HUES64 (cell line): ENCODE measurements at regions not wholly inside any gene's neighbourhood (a gene's known extent, or its start where the extent isn't known, plus 50 kb on each side); places are given as distances from the start of the nearest gene placed in this dataset.

Experiments
- H3K27ac ChIP-seq: 2 replicates; pipeline ENCODE4 v1.7.0; 2013; ENCODE audit warnings: low read depth, low read length, inconsistent platforms
- H3K27me3 ChIP-seq: 2 replicates; pipeline ENCODE4 v1.6.1; 2013; ENCODE audit warnings: mild to moderate bottlenecking, low read length; ENCODE audit not compliant: insufficient read depth
- H3K36me3 ChIP-seq: 2 replicates; pipeline ENCODE4 v1.6.1; 2013; ENCODE audit warnings: mild to moderate bottlenecking, low read length; ENCODE audit not compliant: insufficient read depth
- H3K4me1 ChIP-seq: 2 replicates; pipeline ENCODE4 v1.6.1; 2013; ENCODE audit warnings: mild to moderate bottlenecking, low read length, moderate library complexity; ENCODE audit not compliant: insufficient read depth
- H3K4me3 ChIP-seq: 2 replicates; pipeline ENCODE4 v1.5.1; 2013; ENCODE audit warnings: mild to moderate bottlenecking, low read length, moderate library complexity
- H3K9ac ChIP-seq: 2 replicates; pipeline ENCODE4 v1.6.1; 2013; ENCODE audit warnings: mild to moderate bottlenecking, low read depth, low read length
- H3K9me3 ChIP-seq: 2 replicates; pipeline ENCODE4 v1.6.1; 2013; ENCODE audit warnings: low read depth, low read length; ENCODE audit not compliant: insufficient read depth
- WGBS: fragments of 150-250, 120-280 bp; methylation state at CpG from one replicate; pipeline ENCODE4 v1.1.7; 2013; ENCODE audit warnings: missing lambda C conversion rate; 5-methylcytosine and 5-hydroxymethylcytosine counted together

- Histone ChIP-seq H3K27ac (no peak overlapping the region), H3K4me1 (no peaks in the 10 kb centered on the region), H3K9me3 (0 out of 2 replicates have a peak, but pooled peaks cover 4% of the 10 kb centered on the region), H3K36me3 (no peaks in the 10 kb centered on the region), H3K9ac (no peak overlapping the region), H3K4me3 (no peak overlapping the region), H3K27me3 (no peaks in the 10 kb centered on the region)
- 93% methylated on average over 3 of the region's 4 CpGs for WGBS
These were observed 669.2 kb upstream of the AADAT start for GRCh38 chr4:170758988-170759387.

DNA sequence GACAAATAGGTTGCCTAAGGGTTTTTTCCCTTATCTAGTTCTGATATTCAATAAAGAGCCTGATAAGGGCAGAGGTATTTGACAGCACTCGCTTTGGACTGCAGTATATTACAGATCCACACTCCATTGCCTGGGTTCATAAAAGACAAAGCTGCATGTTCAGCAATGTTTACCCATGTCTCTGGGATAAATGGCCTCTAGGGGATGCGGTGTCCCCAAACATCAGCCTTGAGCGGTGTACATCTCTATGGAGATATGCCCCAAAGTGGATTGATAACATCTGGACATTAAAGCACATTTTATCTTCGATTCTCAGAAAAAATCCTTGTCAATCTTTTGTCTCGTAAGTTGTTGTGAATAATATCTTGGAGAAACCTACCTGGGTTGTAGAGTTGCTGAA lies 660.8 kb upstream of the AADAT start:
- no peaks in the 10 kb centered on the region for H3K4me1 ChIP-seq
- H3K27ac ChIP-seq, result no peak overlapping the region
- H3K9ac ChIP-seq, result no peak overlapping the region
- H3K36me3 ChIP-seq, result no peaks in the 10 kb centered on the region
- H3K27me3 ChIP-seq, result no peaks in the 10 kb centered on the region
- H3K4me3 ChIP-seq, result no peak overlapping the region
- WGBS, result 93% methylated on average over 5 of the region's 5 CpGs
- 0 out of 2 replicates have a peak, but pooled peaks cover 7% of the 10 kb centered on the region for H3K9me3 ChIP-seq

DNA sequence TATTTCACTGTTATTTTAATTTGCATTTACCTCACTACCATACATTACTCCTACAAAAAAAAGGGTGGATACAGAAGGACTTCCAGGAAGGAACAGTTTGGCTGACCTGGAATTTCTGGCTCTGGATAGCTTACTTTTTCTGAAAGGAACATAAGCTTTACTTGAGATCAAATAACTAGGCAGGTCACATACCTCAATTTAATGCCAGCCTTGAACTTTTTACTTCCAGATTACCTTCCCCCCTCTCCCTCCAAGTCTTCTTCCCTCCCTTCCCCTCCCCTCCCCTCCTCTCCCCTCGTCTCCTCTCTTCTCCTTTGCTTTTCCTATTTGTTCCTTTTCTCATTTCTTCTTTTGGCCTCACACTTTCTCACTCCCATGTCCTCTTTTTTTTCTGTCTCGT lies 659.2 kb upstream of the AADAT start:
- H3K36me3 ChIP-seq, result no peaks in the 10 kb centered on the region
- H3K9ac ChIP-seq, result no peak overlapping the region
- no peak overlapping the region for H3K27ac ChIP-seq
- no peak overlapping the region for H3K4me3 ChIP-seq
- 0 out of 2 replicates have a peak, but pooled peaks cover 3% of the 10 kb centered on the region for H3K9me3 ChIP-seq
- no peaks in the 10 kb centered on the region for H3K27me3 ChIP-seq
- 85% methylated on average over 2 of the region's 2 CpGs for WGBS
- H3K4me1 ChIP-seq, result no peaks in the 10 kb centered on the region

GRCh38 chr4:170743633-170744032 lies 653.9 kb upstream of the AADAT start:
- H3K27me3 ChIP-seq, result no peaks in the 10 kb centered on the region
- H3K36me3 ChIP-seq, result no peaks in the 10 kb centered on the region
- H3K9ac ChIP-seq, result no peak overlapping the region
- 94% methylated on average over 13 of the region's 13 CpGs for WGBS
- H3K27ac ChIP-seq, result no peak overlapping the region
- no peaks in the 10 kb centered on the region for H3K9me3 ChIP-seq
- H3K4me3 ChIP-seq, result no peak overlapping the region
- H3K4me1 ChIP-seq, result peaks cover 11% of the 10 kb centered on the region

DNA sequence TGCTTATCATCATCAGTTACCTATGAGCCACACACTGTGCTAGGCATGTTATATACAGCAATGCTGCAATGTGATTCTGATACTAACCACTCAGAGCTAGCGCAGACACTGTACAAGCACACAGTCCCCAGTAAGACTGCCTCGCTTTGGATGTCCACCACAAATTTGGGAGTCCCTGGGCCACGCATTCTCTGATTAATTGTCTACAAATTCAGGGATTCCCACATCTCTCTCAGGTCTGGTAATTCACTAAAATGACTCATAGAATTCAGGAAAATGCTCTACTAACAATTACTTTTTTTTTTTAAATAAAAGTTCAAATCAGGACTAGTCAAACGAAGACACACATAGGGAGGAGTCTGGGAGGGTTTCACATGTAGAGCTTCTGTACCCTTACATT lies 652.1 kb upstream of the AADAT start:
- no peak overlapping the region for H3K9ac ChIP-seq
- no peak overlapping the region for H3K27ac ChIP-seq
- 95% methylated on average over 4 of the region's 4 CpGs for WGBS
- no peaks in the 10 kb centered on the region for H3K36me3 ChIP-seq
- no peak overlapping the region for H3K4me3 ChIP-seq
- H3K9me3 ChIP-seq, result no peaks in the 10 kb centered on the region
- H3K4me1 ChIP-seq, result peaks cover 11% of the 10 kb centered on the region
- H3K27me3 ChIP-seq, result no peaks in the 10 kb centered on the region

DNA sequence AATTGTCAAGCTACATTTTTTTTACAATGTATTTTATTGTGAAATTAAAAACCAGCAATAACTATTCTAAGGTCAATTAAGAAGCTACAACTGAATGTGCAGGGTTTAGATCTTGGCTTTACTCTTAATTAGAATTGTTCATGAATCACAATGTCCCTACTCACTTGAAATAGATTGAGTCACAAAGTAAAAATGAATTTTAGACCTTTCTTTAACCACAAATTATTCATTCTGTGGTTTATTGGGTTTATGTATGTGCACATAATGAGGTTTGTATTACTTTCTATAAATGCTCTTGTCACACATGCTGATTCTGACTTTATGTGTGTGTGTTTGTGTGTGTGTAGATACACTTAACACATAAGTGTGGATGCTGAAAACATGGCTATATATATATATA lies 647.0 kb upstream of the AADAT start:
- H3K9me3 ChIP-seq, result no peaks in the 10 kb centered on the region
- H3K4me1 ChIP-seq, result no peaks in the 10 kb centered on the region
- H3K9ac ChIP-seq, result no peak overlapping the region
- no peak overlapping the region for H3K27ac ChIP-seq
- H3K36me3 ChIP-seq, result no peaks in the 10 kb centered on the region
- H3K27me3 ChIP-seq, result no peaks in the 10 kb centered on the region
- H3K4me3 ChIP-seq, result no peak overlapping the region

DNA sequence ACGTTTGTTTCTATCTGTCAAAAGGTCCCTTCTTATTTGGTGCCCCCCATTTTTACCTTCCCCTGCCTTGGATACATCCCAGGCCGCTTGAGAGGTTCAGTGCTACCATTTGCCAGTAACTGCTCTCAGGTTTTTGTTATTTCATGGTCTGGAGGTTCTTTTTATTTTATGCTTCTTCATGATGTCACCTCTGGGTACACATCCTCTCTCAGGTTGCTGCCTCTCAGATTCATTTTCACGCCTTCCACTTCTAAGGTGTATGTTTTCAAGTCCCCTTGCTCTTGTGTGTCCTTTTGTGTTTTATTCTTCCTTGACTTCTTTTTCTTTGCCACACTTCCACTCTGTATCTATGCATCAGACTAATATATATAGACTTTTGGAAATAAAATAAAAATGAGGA lies 640.1 kb upstream of the AADAT start:
- H3K9me3 ChIP-seq, result no peaks in the 10 kb centered on the region
- no peak overlapping the region for H3K27ac ChIP-seq
- H3K4me3 ChIP-seq, result no peak overlapping the region
- WGBS, result over 99% methylated on average over 3 of the region's 3 CpGs
- H3K27me3 ChIP-seq, result no peaks in the 10 kb centered on the region
- H3K4me1 ChIP-seq, result no peaks in the 10 kb centered on the region
- H3K9ac ChIP-seq, result no peak overlapping the region
- no peaks in the 10 kb centered on the region for H3K36me3 ChIP-seq

- no peaks in the 10 kb centered on the region for H3K9me3 ChIP-seq
- no peak overlapping the region for H3K9ac ChIP-seq
- no peaks in the 10 kb centered on the region for H3K27me3 ChIP-seq
- no peaks in the 10 kb centered on the region for H3K36me3 ChIP-seq
- WGBS, result 85% methylated on average over 4 of the region's 4 CpGs
- no peaks in the 10 kb centered on the region for H3K4me1 ChIP-seq
- no peak overlapping the region for H3K4me3 ChIP-seq
- H3K27ac ChIP-seq, result no peak overlapping the region
These were observed 639.5 kb upstream of the AADAT start for GRCh38 chr4:170729236-170729635.

- no peaks in the 10 kb centered on the region for H3K36me3 ChIP-seq
- 100% methylated on average over 1 of the region's 1 CpG for WGBS
- H3K4me1 ChIP-seq, result no peaks in the 10 kb centered on the region
- no peaks in the 10 kb centered on the region for H3K9me3 ChIP-seq
- H3K9ac ChIP-seq, result no peak overlapping the region
- H3K27me3 ChIP-seq, result no peaks in the 10 kb centered on the region
- no peak overlapping the region for H3K27ac ChIP-seq
- no peak overlapping the region for H3K4me3 ChIP-seq
These were observed 634.4 kb upstream of the AADAT start for GRCh38 chr4:170724191-170724590.

GRCh38 chr4:170723171-170723570 lies 633.4 kb upstream of the AADAT start:
- Histone ChIP-seq H3K4me1 (no peaks in the 10 kb centered on the region), H3K9ac (no peak overlapping the region), H3K36me3 (no peaks in the 10 kb centered on the region), H3K27ac (no peak overlapping the region), H3K4me3 (no peak overlapping the region), H3K9me3 (no peaks in the 10 kb centered on the region), H3K27me3 (no peaks in the 10 kb centered on the region)
- WGBS, result 100% methylated on average over 1 of the region's 2 CpGs

DNA sequence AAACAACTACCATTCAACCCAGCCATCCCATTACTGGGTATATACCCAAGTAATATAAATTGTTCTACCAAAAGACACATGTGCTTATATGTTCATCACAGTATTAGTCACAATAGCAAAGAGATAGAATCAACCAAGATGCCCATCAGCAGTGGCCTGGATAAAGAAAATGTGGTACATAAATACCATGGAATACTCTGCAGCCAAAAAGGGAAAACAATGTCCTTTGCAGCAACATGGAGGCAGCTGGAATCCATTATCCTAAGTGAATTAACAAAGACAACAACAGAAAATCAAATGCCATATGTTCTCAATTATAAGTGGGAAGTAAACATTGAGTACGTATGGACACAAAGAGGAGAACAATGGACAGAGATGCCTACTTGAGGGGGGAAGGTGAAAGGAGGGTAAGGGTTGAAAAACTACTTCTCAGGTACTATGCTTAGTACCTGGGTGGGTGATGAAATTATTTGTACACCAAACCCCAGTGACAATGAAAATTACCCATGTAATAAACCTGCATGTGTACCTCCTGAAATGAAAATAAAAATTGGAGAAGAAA lies 632.1 kb upstream of the AADAT start:
- H3K4me1 ChIP-seq, result no peaks in the 10 kb centered on the region
- no peak overlapping the region for H3K4me3 ChIP-seq
- no peaks in the 10 kb centered on the region for H3K9me3 ChIP-seq
- H3K9ac ChIP-seq, result no peak overlapping the region
- 85% methylated on average over 1 of the region's 1 CpG for WGBS
- no peaks in the 10 kb centered on the region for H3K27me3 ChIP-seq
- H3K27ac ChIP-seq, result no peak overlapping the region
- H3K36me3 ChIP-seq, result no peaks in the 10 kb centered on the region

GRCh38 chr4:170716868-170717267 lies 627.1 kb upstream of the AADAT start:
- Histone ChIP-seq H3K36me3 (no peaks in the 10 kb centered on the region), H3K4me3 (no peak overlapping the region), H3K27me3 (no peaks in the 10 kb centered on the region), H3K9ac (no peak overlapping the region), H3K27ac (no peak overlapping the region), H3K4me1 (no peaks in the 10 kb centered on the region), H3K9me3 (no peaks in the 10 kb centered on the region)
- 100% methylated on average over 1 of the region's 1 CpG for WGBS
